Stomach (tissue), 8 donors: ENCODE measurements at regions not wholly inside any gene's neighbourhood (a gene's known extent, or its start where the extent isn't known, plus 50 kb on each side); places are given as distances from the start of the nearest gene placed in this dataset.
"Not testable (repeated sequence)": the region's sequence is repeated elsewhere in the genome, so short reads cannot be mapped to it uniquely, and the experiment has no call there.

Source experiments
- DNase-seq, 2 donors: peaks; one replicate each; pipeline versions ENCODE4 v3.0.0 to v3.0.0-alpha.2; 2013 to 2019
- H3K27ac ChIP-seq, 5 donors: fragments of 200-600 bp in 4 of 5; sonication (generic) in 4 of 5; one replicate each; pipeline ENCODE4 v1.5.1; 2013 to 2019; ENCODE audit warnings: mild to moderate bottlenecking in 1 of 5, moderate library complexity in 1 of 5
- H3K27me3 ChIP-seq, 3 donors: fragments of 200-600 bp; sonication (generic); one replicate each; pipeline ENCODE4 v1.5.1; 2017 to 2019; ENCODE audit warnings: mixed run types in 1 of 3
- H3K36me3 ChIP-seq, 4 donors: fragments of 200-600 bp; sonication (generic); 1 replicate in 3 of 4; 2 replicates in 1 of 4; pipeline ENCODE4 v1.5.1; 2016 to 2019
- H3K4me1 ChIP-seq, 4 donors: fragments of 200-600 bp; sonication (generic); one replicate each; pipeline ENCODE4 v1.5.1; 2016 to 2019
- H3K4me3 ChIP-seq, 4 donors: fragments of 200-600 bp; sonication (generic) in 3 of 4; one replicate each; pipeline ENCODE4 v1.5.1; 2016 to 2019; ENCODE audit warnings: mild to moderate bottlenecking in 1 of 4
- H3K9me3 ChIP-seq, 4 donors: fragments of 200-600 bp; sonication (generic); one replicate each; pipeline ENCODE4 v1.5.1; 2016 to 2019
- EP300 ChIP-seq: sonication (generic); formaldehyde crosslinking; IDR thresholded peaks from one replicate; pipeline ENCODE4 v1.6.1; 2017; ENCODE audit warnings: antibody characterized with exemption
- POLR2A ChIP-seq, 4 donors: fragments of 450-650 bp; IDR thresholded peaks; one replicate each; pipeline ENCODE4 v1.6.1; 2016; ENCODE audit warnings: antibody characterized with exemption in 4 of 4, control low read depth in 2 of 4, mild to moderate bottlenecking in 1 of 4, moderate library complexity in 1 of 4
- POLR2AphosphoS5 ChIP-seq, 3 donors: sonication (generic); formaldehyde crosslinking; IDR thresholded peaks; one replicate each; pipeline ENCODE4 v1.6.1; 2016; ENCODE audit warnings: antibody characterized with exemption in 3 of 3
- WGBS, 5 donors: extraction: QIAGEN DNeasy Blood & Tissue Kit in 3 of 5; methylation state at CpG; one replicate each; pipeline versions ENCODE4 v1.1.5 to v1.1.7; 2013 to 2018; 5-methylcytosine and 5-hydroxymethylcytosine counted together
- intact Hi-C: fragments of 100-400 bp; cut with DNase I; formaldehyde crosslinking; loops from one replicate; pipeline ENCODE4 v1.15.1; 2023; ENCODE audit warnings: low total_unique reads
- TF ChIP-seq, protein P1 (sequence below), 7 experiments: fragments of 450-650 bp in 4 of 7; fragments of 200-600 bp in 3 of 7; sonication (generic) in 3 of 7; IDR thresholded peaks; one replicate each; pipeline ENCODE4 v1.5.1; 2016 to 2019; ENCODE audit warnings: antibody characterized with exemption in 7 of 7, control low read depth in 2 of 7, mild to moderate bottlenecking in 1 of 7
- donor health status: healthy with polysubstance abuse.
- donor health status: Bipolar disorder and iron deficiency.
- donor health status: healthy.

DNA sequence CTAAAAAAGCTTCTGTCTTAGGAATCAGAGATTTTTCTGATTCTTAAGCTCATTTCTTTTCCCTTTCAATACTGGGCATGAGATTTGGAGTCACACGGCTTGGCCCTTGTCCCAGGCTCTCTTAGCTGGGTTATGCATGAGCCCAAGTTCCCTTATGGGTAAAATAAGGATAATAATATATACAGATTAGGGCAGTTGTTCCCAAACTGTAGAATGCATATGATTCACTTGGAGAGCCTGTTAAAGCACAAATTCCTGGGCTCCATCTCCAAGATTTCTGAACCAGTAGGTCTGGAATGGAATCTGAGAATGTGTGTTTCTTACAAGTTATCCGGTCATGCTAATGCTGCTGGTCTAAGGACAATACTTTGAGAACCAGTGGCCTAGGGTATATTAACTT is 154.0 kb downstream of the REEP3 start:
- H3K4me3 ChIP-seq, result no peak overlapping the region
- peaks cover 14 to 27% (median 20%) of the 10 kb centered on the region in 4 donors for H3K4me1 ChIP-seq
- H3K27me3 ChIP-seq, result no peaks in the 10 kb centered on the region
- H3K9me3 ChIP-seq, result no peaks in the 10 kb centered on the region
- no peaks in the 10 kb centered on the region for H3K36me3 ChIP-seq
- DNase-seq, result no peak
- H3K27ac ChIP-seq, result no peak overlapping the region
- 64 to 91% (median 81%) methylated on average over 2 of the region's 2 CpGs for WGBS, 5 donors
- TF ChIP-seq POLR2AphosphoS5 (IDR thresholded peaks at IDR 0.05), result no peak
- TF ChIP-seq, protein P1, sequence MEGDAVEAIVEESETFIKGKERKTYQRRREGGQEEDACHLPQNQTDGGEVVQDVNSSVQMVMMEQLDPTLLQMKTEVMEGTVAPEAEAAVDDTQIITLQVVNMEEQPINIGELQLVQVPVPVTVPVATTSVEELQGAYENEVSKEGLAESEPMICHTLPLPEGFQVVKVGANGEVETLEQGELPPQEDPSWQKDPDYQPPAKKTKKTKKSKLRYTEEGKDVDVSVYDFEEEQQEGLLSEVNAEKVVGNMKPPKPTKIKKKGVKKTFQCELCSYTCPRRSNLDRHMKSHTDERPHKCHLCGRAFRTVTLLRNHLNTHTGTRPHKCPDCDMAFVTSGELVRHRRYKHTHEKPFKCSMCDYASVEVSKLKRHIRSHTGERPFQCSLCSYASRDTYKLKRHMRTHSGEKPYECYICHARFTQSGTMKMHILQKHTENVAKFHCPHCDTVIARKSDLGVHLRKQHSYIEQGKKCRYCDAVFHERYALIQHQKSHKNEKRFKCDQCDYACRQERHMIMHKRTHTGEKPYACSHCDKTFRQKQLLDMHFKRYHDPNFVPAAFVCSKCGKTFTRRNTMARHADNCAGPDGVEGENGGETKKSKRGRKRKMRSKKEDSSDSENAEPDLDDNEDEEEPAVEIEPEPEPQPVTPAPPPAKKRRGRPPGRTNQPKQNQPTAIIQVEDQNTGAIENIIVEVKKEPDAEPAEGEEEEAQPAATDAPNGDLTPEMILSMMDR (IDR thresholded peaks at IDR 0.05), result no peak
- TF ChIP-seq POLR2A (IDR thresholded peaks at IDR 0.05), result no peak
- intact Hi-C loops, result no loop called here

DNA sequence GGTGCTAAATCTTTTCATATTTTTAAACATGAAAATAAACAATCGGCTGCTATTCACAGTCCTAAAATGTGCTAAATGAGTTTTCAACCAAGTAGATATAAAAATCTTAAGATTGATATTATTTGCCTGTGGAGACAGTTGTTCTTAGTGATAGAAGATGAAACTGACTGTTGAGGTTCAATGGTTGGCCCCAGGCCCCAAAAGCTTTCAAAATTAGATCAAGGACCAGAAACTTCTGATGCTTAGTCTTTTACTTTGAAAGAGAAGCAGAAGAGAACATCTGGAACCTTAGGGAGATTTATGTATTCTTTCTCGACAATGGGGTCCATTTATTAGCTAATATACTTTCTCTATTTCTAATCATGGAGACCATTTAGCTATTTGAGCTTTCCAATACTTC is 155.8 kb downstream of the REEP3 start:
- 76 to 84% (median 78%) methylated on average over 2 of the region's 2 CpGs for WGBS, 5 donors
- no peaks in the 10 kb centered on the region for H3K27me3 ChIP-seq

GRCh38 chr10:63680545-63680944 is 159.3 kb downstream of the REEP3 start:
- H3K4me3 ChIP-seq, intact Hi-C loops: not testable (repeated sequence)
- WGBS, 5 donors, result 92 to 100% (median 95%) methylated on average over 1 of the region's 1 CpG

More for the DNA sequence above, 155.8 kb downstream of the REEP3 start:
- Histone ChIP-seq H3K27ac (no peak overlapping the region), H3K36me3 (no peaks in the 10 kb centered on the region), H3K9me3 (no peaks in the 10 kb centered on the region), H3K4me3 (no peak overlapping the region), H3K4me1 (peaks cover 6 to 12% (median 10%) of the 10 kb centered on the region in 4 donors)
- TF ChIP-seq POLR2A (IDR thresholded peaks at IDR 0.05), result no peak
- no peak for TF ChIP-seq POLR2AphosphoS5 (IDR thresholded peaks at IDR 0.05)
- no peak for TF ChIP-seq EP300
- TF ChIP-seq, protein P1 (IDR thresholded peaks at IDR 0.05), result no peak
- intact Hi-C loops, result no loop called here
- no peak for DNase-seq

GRCh38 chr10:63681993-63682697 is 160.9 kb downstream of the REEP3 start:
- H3K9me3 ChIP-seq, result no peaks in the 10 kb centered on the region
- no peaks in the 10 kb centered on the region for H3K36me3 ChIP-seq
- H3K27ac ChIP-seq, result peak overlapping the region in 1 of 5 donors; percentile 38
- DNase-seq, result peak in 1 of 2 donors; percentile 64
- TF ChIP-seq EP300 (no peak), POLR2AphosphoS5 (IDR thresholded peaks at IDR 0.05) (peak; percentile 19 to 47 (median 46)), POLR2A (IDR thresholded peaks at IDR 0.05) (no peak)
- TF ChIP-seq, protein P1 (IDR thresholded peaks at IDR 0.05), result no peak
- 36 to 64% (median 49%) methylated on average over 4 of the region's 4 CpGs for WGBS, 5 donors
- no peaks in the 10 kb centered on the region for H3K27me3 ChIP-seq
- intact Hi-C loops, result no loop called here
- H3K4me1 ChIP-seq, result peaks cover 0 to 4% (median 0%) of the 10 kb centered on the region in 4 donors
- H3K4me3 ChIP-seq, result no peak overlapping the region

More at GRCh38 chr10:63680545-63680944, 159.3 kb downstream of the REEP3 start:
- H3K27ac ChIP-seq, H3K27me3 ChIP-seq, H3K9me3 ChIP-seq, H3K36me3 ChIP-seq, H3K4me1 ChIP-seq, DNase-seq: not testable (repeated sequence)

DNA sequence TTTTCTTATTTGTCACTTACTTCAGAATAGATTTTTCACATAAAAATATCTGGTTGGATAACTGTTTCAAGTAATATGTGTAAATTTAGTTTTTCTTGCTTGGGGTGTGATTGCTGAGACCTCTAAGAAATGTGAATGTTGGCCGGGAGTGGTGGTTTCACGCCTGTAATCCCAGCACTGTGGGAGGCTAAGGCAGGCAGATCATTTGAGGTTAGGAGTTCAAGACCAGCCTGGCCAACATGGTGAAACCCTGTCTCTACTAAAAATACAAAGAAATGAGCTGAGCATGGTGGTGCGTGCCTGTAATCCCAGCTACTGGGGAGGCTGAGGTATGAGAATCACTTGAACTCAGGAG is 161.5 kb downstream of the REEP3 start:
- H3K36me3 ChIP-seq, H3K9me3 ChIP-seq, H3K4me3 ChIP-seq, intact Hi-C loops, DNase-seq, H3K27me3 ChIP-seq, H3K4me1 ChIP-seq: not testable (repeated sequence)
- H3K27ac ChIP-seq, result peak overlapping the region in 1 of 5 donors; percentile 38
- 77 to 98% (median 89%) methylated on average over 3 of the region's 3 CpGs for WGBS, 5 donors
